Stimulated activated CD4-positive, alpha-beta T cell treated with anti-CD3 and anti-CD28 coated beads, TNF-alpha, amount 100 ng/mL, for 1 hour (primary cell): ENCODE measurements at regions not wholly inside any gene's neighbourhood (a gene's known extent, or its start where the extent isn't known, plus 50 kb on each side); places are given as distances from the start of the nearest gene placed in this dataset.

ENCODE experiments used
- DNase-seq, 3 donors: peaks; one replicate each; pipeline ENCODE4 v3.0.0-alpha.2; 2020; ENCODE audit warnings: low read depth in 3 of 3, low spot score in 1 of 3

DNA sequence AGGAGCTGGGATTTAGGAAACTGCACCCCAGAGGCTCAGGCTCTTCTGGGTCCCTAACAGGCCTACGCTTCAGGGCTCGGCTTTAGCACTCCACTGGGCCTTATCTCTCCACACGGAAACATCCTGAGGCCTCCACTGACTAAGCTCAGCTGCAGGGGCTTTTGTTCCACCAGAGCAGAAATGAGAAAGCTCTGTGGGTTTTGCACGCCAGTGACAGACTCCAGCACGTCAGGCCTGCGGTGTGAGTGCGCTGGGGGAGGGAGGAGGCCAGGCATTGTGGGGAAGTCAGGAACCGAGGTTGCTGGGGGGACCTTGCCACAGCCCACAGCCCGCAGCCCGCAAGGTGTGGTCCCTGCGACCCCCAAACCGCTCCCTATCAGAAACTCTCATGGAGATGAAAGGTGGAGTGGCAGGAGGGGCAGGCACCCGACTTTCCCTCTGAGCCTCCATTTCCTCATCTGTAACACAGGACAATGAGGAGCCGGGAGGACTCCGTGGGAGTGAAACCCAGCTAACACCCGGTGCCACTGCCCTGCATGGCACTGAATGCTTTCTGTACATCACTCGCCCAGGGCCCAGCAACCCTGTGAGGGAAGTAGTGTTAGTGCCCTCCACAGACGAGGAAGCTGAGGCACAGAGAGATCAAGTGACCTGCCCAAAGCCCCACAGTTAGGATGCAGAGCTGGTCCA lies 106.5 kb downstream of the TPRA1 start:
- no peak for DNase-seq

- no peak for DNase-seq
Observed at GRCh38 chr3:127483005-127483641, 107.4 kb downstream of the TPRA1 start.

- no peak for DNase-seq
Observed at GRCh38 chr3:127482216-127483004, 108.1 kb downstream of the TPRA1 start.

DNA sequence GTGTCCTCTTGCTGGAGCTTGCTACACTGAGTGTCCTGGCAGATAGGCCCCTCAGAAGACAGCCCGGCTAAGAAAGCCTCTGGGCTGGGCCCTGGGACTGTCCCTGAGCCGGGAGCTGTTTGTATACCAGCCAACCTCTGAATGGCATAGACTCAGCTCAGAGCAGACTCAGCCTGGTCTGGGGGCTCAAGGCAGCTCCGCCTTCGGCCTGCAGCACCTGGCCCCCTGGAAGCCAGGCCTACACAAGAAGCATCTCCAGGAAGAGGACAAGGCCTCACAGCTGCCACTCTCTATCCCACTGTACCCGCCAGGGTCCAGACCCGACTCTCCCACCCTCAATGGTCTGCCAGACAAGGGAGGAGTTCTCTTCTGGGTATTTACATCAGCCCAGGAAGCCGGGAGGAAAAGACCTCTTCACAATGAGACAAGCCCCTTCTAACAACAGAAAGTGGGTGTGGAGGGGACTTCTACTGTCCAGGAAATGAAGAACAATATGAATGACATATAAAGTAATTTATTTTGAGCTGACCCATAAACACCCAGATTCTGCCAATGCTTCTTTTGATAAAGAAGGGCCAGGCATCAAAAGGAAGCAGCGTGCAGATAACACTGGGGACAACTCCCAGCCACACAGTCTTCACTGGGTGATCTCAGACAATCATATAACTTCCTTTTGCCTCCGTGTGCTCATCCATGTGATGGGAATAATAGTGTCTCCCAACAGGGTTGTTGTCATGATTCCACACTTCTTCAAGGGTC lies 110.2 kb downstream of the TPRA1 start:
- no peak for DNase-seq

GRCh38 chr3:127479449-127479848 lies 111.1 kb downstream of the TPRA1 start:
- no peak for DNase-seq

GRCh38 chr3:127478922-127479321 lies 111.6 kb downstream of the TPRA1 start:
- no peak for DNase-seq

- no peak for DNase-seq
Observed at GRCh38 chr3:127477396-127477795, 113.1 kb downstream of the TPRA1 start.

DNA sequence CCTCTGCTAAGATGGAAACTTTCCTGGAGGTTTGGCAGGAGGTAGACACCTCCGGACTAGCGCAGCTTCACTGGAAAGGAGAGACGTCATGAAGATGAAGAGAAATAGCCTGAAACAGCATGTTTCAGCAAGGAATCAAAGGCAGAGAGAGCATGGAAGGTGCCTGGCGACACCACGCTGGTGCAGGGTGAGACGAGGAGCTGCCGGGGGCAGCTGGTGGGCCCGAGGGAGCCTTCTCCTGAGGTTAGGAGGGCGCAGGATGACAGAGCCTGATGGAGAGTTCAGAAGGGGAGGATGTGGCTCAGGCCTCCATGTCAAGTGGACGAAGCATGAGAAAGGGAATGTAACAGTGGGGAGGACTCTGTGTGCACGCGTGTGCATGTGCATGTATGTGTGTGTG lies 113.6 kb downstream of the TPRA1 start:
- DNase-seq, result no peak

DNA sequence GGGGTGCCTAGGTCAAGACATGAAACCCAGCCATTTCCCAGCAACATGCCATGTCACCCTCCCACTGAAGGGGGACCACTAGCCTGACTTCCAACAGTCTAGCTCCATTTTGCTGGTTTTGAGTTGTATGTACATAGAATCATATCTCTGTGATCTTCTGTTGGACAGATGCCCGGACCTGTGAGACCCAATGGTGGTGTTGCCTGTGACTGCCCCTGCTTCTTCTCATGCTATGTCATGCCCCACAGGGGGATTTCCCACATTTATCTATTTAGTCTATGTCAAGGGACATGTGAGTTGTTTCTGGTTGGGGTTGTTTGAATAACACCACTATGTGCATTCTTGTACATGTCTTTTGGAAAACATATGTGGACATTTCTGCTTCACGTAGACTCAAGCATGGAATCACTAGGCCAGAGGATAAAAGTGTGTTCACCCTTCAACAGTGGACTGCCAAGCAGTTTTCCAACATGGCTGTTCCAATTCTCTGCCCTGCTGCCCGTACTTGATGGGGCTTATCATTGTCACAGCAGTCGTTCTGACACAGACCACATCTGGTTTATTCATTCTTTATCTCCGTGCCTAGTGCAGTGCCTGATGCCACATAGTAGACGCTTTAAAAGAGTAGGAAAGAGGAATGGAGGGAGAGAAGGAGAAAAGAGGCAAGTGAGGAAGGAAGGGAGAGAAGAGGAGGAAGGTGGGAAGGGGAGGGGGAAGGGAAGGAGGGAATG lies 114.4 kb downstream of the TPRA1 start:
- DNase-seq, result no peak

DNA sequence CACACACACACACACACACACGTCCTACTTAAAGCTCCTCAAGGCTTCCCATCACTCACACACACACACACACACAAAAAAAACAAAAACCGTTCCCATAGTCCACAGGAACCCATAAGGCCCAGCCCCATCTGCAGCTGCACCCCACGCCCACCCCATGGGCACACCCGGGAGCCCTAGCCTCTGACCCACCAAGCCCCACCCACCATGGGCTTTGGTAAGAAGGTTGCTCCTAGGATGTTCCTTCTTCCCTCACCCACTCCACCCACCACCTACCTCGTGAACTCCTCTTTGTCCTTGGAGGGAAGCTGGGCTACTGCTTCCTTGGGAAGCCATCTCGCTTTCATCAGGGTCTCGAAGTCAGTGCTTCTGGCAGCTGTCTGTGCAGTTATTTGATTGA lies 115.1 kb downstream of the TPRA1 start:
- no peak for DNase-seq

GRCh38 chr3:127473244-127474024 lies 117.1 kb downstream of the TPRA1 start:
- no peak for DNase-seq

DNA sequence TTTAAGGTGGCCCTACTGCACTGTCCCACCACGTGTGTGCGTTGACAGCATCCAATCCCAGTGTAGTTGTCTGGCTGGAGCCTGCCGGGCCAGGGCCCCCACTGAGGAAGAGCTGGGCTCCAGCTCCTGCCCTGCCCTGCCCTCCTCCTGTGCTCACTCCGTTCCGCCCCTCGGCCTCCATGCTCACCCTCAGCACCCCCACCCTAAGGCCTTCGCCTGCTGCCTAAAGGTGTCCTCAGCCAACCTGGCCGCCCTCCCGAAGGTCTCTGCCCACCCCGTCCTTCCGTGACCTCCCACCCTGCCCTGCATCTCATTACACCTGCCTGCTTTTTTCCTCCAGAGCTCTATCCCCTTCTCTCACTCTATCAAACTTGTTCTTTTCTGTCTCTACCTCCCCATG lies 118.0 kb downstream of the TPRA1 start:
- no peak for DNase-seq

GRCh38 chr3:127471142-127471541 lies 119.4 kb downstream of the TPRA1 start:
- DNase-seq, result no peak

- DNase-seq, result no peak
Observed at GRCh38 chr3:127469760-127470159, 120.8 kb downstream of the TPRA1 start.

DNA sequence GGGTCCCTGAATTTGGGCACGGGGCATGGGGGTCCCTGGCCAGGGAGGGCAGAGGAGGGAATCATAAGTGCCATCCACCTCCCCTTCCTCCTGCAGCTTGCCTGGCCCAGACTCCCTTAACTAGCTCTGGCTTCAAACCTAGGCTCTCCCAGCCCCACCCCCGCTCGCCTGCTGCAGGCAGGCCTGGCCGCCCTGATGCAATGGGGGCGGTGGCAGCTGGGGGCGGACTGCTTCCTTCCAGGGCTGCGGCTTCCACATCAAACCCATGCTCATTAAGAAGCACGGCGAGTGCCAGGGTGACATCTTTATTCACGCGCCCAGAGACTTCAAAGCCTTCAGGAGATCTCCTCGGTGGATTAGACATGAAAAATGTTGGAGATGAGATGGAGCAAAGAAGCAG lies 123.1 kb downstream of the TPRA1 start:
- no peak for DNase-seq

- DNase-seq, result no peak
Observed at GRCh38 chr3:127464642-127465041, 125.9 kb downstream of the TPRA1 start.

DNA sequence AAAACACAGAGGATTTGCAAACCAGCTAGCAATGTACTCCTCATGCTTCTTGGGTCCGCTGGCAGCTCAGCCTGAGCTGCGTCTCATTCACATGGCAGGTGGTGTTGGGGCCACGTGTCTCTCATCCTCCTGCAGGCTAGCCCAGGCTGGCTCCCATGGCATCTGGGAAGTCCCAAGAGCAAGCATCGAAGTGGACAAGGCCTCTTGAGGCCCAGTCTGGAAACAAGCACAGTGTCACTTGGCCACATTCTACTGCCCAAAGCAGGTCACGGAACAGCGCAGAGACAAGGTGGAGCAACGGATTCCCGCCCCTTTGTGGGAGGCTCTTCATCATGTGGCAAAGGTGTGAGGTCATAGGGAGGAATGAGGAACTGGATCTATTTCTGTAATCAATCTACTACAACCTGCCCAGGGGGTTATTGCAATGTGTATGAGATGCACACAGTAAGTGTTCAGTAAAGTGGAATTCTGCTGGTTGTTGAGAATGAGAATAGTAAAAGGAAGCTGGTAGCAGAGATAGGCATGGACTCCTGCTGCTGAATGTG lies 128.3 kb downstream of the TPRA1 start:
- DNase-seq, result no peak

GRCh38 chr3:127461286-127461910 lies 129.1 kb downstream of the TPRA1 start:
- DNase-seq, result no peak

GRCh38 chr3:127459891-127460290 lies 130.6 kb downstream of the TPRA1 start:
- no peak for DNase-seq
